ENCODE measurements at regions not wholly inside any gene's neighbourhood (a gene's known extent, or its start where the extent isn't known, plus 50 kb on each side); places are given as distances from the start of the nearest gene placed in this dataset.
"Not testable (repeated sequence)": the region's sequence is repeated elsewhere in the genome, so short reads cannot be mapped to it uniquely, and the experiment has no call there.

DNA sequence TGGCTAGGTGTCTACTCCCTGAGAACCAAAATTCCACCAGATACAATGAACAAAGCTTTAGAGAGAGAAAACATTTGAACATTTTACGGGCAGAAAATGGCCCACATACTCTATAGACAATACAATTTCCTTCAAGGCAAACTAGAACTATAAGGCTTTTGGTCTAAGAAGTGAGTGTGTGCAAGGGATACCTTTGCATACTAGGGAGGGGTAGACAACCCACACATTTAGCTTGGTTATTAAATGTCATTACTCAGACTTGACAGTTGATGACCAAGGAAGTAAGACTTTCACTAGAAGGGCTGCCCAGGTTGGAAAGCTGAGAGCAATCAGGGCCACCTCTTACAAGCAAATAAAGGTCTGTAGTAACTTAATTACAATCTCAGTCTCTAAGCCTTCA, 64.0 kb upstream of the PLEKHM1 start:
- not testable (repeated sequence) for DNase-seq

DNA sequence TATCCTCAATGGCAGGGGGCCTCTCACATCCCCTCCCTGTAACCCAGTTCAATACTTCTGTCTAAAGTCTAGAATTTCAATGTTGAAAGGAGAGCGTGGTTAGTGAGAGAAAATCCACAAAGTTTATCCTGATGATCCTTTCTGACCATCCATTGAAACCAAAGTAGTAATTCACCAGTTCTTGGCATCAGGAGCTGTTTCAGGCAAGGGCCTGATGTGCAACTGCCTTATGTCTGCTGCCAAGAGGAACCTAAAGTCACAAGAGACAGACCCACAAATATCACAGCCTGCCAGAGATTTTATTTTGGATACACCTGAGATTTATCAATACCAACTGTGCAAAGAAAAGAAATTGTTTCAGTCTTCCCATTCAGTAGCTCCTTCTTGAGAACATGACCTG, 68.3 kb upstream of the PLEKHM1 start:
- not testable (repeated sequence) for DNase-seq

DNA sequence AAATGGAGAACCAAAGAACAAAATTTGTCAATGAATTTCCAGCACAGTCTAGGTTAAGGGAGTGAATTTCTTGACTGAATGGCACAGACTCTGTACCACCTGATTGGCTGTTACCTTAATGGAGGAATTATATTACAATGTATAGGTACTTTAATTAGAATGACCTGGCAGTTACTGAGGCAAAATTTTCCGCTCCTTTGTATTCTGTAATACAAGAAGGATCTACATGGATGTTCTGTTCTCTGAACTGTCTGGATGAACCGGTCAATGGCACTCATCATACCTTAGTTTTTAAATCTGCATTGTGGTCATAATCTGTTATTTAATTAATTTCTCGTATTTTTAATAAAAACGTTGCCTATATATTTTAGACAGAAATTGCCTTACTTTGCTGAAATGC, 72.3 kb upstream of the PLEKHM1 start:
- DNase-seq = not testable (repeated sequence)

DNA sequence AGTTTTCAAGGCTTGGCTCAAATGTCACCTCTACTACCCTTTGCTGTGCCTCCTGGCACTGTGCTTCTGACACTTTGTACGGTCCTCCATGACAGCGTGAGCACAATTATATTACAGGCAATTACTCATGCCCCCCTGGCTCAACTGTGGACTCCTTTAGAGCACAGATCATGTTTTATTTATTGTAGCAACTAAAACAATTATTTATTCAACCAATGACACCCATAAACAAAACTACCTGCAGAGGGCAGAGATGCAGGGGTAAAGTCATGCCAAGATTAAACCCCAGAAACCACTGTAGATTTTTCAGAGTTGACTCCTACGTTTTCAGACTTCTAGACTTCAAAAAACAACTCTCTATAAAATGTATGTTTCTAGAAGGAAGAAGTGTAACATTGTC, 72.8 kb upstream of the PLEKHM1 start:
- DNase-seq = not testable (repeated sequence)

DNA sequence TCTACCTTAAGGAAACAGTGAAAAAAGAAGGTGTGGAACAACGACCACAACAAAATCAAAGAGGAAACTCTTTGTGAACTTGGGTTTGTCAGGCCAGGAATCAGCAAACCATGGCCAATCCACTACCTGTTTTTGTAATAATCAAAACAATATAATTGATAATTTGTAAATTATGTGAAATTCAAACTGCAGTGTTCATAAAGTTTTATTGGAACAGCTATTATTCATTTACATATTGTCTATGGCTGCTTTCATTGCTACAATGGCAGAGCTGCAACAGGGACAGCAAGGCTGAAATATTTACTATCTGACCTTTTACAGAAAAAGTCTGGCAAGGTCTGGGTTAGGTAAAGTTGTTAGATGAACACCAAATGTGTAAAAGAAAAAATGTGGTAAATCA, 77.8 kb upstream of the PLEKHM1 start:
- DNase-seq = not testable (repeated sequence)

DNA sequence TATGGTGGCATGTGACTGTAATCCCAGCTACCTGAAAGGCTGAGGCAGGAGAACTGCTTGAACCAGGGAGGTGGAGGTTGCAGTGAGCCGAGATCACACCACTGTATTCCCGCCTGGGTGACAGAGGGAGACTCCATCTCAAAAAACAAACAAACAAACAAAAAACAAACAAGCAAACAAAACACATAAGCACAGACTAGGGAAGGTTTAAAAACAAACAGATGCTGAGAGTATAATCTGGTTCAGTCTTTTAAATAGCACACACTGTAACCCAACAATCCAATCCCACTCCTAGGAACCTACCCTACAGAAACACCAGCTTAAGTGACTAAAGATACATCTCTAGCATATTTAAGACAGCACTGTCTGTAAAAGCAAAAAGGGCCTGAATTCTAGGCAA, 82.8 kb upstream of the PLEKHM1 start:
- not testable (repeated sequence) for DNase-seq

DNA sequence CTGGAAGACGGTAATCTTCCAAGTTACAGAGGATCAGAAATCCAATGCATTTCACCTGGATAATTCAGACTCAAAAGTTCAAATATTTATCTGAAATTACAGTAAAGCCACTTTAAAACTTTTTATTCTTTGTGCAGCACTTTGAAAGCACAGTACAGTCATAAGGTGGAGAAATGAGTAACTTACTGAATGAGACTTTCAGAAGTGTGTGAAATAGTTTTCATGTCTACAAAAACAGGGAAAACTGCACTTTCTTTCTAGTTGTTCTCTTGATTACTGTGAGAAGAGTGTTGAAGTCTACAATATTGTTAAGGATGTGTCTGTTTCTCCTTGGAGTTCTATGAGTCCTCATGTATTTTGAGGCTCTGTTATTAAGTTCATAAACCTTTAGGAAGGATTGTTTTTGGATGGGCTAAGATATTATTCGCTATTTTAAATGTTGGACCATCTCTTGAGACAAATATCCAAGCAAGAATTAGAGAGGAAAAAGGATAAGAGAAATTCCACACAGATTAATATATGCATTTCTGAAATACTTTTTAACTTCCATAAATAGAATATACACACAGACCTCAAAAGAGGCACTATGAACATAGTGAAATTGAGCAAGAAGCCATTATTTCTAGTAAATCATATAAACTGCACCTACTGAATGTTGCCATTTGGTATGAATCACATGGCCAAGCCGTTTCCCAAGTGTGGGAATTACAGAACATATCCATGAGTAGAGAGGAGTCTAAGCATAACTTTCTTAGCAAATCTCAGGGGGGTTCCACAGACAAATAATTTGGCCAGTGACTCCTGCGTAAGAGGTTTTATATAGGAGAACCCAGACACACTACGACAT, 83.6 kb upstream of the PLEKHM1 start:
- DNase-seq = no peak

DNA sequence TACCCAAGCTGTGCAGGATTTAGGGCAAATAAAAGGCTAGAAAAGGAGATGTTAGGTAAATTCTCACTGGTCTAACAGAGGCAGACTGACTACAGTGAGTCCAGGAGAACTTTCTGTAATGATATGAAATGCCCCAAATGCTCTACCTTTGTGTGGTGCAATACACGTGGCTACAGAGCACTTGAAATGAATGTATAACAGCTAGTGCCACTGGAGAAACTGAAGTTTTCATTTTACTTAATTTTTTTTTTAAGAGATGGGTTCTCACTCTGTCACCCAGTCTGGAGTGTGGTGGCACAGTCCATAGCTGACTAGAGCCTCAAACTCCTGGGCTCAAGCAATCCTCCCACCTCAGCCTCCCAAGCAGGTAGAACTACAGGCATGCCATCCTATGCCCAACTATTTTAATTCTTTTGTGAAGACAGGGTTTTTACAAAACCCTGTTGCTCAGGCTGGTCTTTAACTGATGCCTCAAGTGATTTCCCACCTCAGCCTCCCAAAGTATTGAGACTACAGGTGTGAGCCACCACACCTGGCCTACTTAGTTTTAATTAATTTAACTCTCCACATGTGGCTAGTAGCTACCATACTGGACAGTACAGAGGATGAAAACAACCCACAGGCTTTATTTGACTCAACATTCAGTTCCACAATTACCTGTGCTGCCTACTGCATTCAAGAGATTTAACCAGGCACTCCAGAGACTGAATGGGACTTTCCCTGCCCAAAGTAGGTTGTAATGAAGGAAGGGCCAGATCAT, 84.8 kb upstream of the PLEKHM1 start:
- DNase-seq = no peak

DNA sequence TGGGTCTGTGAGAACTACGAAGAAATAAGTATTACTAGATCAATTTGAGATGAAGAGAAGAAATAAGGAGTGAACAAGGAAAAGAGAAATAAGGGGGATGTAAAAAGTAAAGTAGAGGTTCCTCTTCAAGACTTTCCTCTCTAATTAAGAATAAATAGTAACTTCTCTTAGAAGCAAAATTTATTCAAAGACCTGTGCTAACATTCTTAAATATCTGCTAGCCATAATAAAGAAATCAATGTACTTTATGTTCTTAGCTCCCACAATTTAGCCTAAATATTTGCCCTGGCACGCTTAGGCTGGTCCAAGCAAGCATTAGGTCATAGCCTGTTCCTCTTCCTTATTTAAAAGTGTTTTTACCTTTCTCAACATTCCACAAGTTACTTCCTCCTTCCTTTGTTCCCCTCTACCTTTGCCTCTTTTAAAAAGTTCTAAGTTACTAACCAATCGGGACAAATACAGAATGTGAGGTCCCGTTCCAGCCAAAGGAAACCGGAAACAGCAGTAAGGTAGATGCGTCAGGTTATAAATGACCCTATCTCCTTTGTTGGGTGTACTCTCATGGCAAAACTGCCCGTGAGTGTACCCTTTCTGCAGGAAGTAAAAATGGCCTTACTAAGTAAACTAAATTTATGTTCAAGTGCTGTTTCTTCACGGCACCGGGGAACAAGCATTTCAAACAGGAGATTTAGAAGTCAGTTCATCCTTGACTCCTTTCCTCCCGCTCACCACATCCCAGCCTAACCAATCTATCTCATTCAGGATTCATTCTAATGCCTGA, 86.2 kb upstream of the PLEKHM1 start:
- DNase-seq = not testable (repeated sequence)

DNA sequence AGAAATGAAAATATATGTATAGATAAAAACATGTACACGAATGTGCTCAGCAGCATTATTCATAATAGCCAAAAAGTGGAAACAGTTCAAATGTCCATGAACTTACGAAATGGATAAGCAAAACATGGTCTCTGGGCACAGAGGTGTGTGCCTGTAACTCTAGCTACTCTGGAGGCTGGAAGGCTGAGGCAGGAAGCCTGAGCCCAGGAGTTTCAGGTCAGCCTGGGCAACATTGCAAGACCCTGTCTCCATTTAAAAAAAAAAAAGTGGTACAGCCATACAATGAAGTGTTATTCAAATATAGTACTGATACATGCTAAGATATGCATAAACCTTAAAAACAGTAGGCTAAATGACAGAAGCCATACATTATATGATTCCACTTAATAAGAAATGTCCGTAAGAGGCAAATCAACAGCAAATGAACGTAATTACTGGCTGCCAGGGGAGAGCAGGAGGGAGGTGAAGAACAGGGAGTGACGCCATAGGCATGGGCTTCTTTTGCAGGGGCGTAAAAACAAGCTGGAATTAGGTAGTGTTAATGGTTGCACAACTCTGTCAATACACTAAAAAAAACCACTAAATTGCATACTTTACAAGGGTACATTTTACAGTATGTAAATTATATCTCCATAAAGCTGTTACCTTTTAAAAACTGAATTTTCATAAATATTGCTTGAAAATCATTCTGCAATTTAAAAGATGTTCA, 87.2 kb upstream of the PLEKHM1 start:
- no peak for DNase-seq

DNA sequence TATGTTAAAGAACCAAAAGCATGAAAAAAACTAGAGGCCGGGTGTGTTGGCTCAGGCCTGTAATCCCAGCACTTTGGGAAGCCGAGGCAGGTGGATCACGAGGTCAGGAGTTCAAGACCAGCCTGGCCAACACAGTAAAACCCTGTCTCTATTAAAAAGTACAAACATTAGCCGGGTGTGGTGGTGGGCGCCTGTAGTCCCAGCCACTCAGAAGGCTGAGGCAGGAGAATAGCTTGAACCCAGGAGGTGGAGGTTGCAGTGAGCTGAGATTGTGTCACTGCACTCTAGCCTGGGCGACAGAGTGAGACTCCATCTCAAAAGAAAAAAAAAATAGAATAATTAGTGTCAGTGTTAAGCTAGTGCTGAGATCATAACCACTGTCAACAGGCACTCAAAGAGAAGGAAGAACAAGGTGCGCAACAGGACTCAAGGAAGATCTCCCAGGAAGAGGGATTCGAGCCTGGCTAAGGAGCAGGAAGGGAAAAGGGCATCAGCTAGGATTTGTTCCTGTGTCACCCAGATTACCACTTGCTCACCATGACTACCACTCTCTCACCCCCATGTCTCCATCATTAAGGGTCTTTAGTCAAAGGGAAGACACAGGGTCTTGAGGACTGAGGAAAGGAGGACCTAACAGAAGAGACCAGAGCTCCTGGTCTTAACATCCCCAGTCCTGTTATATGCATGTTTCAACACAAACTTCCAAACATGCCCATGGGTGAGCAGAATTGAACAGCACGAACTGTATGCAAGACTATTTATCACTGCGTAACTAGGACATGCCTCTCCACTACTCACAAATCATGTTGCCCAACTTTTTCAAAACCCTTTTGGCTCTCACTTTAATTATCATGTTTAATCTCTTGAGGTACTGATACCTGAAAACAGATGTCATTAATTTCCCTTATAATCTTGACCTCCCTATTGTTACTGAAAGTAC, 88.3 kb upstream of the PLEKHM1 start:
- no peak for DNase-seq

DNA sequence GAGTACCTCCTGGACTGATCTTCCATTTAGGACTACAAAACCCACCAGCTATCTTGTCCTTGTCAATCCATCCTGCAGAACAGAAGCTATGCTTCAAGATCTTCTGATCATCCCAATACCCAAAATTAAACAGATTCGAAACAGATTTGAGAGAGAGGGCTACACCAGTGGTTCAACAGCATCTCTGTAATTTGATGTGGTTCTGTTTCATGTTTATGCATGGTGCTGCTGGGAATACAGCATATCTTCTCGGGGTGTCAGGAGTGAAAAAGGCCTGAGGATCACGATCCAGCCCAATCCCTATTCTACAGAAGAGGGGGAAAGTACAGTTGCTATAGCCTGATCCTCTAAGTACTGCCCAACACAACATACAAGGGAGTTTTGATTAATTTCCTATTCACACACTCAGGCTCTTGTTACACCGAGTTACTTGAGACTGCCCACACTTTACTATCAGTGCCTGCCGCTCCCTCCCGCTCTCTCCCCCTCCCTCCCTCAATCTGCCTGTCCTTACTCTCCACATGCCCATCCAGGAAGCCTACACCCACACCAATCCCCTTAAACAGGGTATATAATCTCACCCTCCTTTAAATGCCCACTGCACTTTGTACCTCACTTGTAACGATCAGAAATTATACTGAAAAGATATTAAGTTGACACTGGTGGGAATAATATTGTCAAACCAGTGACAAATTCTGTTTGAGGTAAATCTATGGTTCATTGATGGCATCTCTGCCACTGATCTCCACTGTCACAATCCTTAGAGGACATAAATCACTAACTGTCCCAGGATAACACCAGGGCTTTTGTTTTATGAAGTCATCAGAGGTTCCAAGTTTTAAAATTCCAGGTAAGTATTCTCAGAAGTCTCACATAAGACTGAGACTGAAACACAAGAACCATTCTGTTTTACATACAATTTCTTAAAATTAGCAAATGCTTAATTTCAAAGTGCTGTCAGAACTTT, 89.3 kb upstream of the PLEKHM1 start:
- no peak for DNase-seq

DNA sequence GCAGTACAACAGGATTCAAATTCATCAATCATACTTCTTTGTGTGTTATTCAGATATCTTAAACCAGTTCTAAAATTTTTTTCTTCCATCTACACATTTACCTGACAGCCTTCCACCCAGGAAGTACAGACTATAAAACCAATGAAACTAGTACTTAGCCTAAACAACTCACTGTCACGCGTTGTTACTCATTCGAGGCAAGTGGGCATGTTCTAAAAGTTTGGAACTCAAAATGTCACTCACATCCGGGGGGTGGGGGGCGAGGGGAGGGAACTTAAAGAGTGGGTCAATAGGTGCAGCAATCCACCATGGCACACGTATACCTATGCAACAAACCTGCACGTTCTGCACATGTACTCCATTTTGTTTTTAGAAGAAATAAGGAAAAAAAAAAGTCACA, 90.4 kb upstream of the PLEKHM1 start:
- no peak for DNase-seq

DNA sequence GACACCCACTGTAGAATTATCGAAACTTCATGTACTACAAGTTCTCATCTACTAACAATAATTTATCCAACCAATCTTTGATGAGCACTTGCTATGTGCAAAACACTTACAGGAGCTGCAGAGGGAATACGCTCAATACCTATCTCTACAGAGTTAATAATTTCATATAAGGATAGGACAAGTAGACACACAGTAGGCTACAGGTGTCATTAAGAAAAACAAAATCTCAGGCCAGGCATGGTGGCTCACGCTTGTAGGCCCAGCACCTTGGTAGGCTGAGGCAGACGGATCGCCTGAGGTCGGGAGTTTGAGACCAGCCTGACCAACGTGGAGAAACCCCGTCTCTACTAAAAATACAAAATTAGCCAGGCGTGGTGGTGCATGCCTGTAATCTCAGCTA, 91.3 kb upstream of the PLEKHM1 start:
- no peak for DNase-seq

DNA sequence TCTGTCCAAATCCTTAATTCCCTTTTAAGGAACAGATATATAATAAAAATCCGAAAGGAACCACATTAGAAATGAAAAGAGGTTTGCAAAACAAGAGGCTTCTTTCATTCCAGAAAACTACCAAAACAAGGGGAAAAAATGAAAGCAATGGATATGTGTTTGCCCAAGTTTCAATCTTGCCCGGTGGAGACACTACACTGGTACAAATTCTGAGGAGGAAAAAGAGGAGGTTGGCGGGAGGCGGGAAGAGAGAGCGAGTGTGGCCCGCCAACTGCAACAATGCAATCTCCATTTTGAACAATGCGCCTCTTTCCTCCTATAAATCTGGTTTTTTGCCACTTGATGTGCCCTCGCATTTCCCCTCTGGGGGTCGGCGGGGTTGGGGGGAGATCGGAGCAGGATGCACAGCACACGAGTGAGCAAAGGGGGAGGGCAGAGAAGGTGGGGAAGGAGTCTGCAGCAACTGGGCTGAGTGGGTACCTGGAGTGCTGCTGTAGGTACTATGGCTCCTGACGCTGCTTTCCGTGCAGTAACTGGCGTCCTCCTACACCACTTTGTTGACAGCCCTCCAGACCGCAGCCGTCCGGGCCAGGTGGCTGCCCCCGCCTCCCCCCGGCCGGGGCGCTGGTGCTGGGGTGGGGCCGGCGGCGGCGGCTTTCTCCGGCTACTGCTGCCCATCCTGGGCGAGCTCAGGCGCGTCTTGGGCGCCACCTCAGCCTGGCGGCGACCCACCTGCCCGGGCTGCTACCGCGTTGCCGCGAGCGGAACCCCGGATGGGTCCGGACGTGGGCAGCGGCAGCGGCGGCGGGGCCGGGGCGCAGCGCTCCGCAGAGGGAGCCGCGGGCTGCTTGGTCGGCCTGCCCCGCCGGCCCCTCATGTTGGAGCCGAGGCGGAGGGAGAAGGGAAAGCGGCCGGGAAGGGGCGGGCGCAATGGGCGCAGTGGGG, 93.8 kb upstream of the PLEKHM1 start:
- peak; percentile 60 for DNase-seq

DNA sequence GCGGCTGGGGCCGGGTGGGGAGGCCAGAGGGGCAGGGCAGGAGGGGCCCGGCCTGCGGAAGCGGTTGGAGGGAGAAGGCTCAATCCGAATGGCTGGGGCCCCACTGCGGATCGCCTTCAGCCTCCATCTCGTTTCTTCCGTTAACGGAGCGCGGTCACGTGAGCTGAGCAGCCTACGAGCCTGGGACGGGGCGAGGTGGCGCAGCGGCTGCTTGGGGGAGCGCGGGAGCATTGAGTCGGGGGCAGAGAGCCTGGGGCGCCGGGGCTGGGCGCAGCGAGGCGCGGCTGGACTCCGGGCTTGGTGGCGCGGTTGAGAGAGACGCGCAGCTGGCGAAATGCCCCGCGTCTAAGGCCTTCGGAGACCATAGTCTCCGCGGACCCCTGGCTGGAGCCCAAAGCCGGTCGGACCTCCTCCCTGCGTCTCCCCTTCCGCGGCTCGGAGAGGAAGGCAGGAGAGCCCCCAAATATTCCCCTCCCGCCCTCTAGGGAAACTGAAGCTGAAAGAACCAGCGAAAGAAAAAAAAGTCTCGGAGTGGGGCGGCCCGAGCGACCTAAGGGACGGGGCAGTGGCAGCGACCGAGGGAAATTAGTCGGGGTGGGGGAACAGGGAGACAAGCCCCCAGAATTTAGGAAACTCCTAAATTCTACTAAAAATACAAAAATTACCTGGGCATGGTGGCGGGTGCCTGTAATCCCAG, 94.7 kb upstream of the PLEKHM1 start:
- peak; percentile 75 for DNase-seq

DNA sequence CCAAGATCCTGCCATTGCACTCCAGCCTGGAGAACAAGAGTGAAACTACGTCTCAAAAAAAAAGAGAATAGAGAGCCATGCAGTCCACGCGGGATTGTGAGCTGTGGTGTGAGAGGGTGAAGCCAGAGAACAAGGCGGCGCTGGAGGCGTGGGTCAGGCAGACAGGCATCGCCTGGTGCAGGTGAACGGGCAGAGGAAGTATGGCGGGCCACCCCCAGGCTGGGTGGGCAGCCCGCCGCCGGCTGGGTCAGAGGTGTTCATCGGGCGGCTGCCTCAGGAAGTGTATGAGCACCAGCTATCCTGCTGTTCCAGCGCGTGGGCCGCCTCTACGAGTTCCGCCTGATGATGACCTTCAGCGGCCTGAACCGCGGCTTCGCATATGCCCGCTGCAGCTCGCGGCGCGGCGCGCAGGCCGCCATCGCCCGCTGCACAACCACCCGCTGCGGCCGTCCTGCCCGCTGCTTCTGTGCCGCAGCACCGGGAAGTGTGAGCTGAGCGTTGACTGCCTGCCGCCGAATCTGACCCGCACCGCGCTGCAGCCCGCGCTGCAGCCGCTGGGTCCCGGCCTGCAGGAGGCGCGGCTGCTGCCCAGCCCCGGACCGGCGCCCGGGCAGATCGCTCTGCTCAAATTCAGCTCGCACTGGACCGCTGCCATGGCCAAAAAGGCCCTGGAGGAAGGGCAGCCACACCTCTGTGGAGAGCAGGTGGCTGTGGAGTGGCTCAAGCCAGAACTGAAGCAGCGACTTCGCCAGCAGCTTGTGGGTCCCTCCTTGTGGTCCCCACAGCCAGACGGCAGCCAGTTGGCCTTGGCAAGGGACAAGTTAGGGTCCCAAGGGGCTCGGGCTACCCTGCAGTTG, 95.5 kb upstream of the PLEKHM1 start:
- DNase-seq = peak; percentile 24

DNA sequence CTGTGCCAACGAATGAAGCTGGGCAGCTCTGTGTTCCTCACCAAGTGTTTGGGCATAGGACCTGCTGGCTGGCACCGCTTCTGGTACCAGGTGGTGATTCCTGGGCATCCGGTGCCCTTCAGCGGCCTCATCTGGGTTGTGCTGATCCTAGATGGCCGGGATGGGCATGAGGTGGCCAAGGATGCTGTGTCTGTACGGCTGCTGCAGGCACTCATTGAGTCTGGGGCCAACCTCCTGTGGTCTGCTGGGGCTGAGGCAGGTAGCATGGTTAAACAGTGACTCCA, 96.1 kb upstream of the PLEKHM1 start:
- not testable (repeated sequence) for DNase-seq

All from NCI-H226 (cell line).